H1 (cell line): ENCODE measurements at regions not wholly inside any gene's neighbourhood (a gene's known extent, or its start where the extent isn't known, plus 50 kb on each side); places are given as distances from the start of the nearest gene placed in this dataset.
A peak's percentile ranks its signal among the peaks of the same experiment; 100 is the strongest.

Experiments
- CTCF ChIA-PET: fragments of 300-600 bp; sonication (Branson Sonifier 250); formaldehyde crosslinking; loops from one replicate; lab custom pipeline; 2021; ENCODE audit not compliant: partially characterized antibody; lab: Charles Lee
- POLR2A ChIA-PET: fragments of 300-600 bp; sonication (Branson Sonifier 250); formaldehyde crosslinking; loops from one replicate; lab custom pipeline; 2021; ENCODE audit warnings: inconsistent platforms; ENCODE audit not compliant: partially characterized antibody; lab: Charles Lee
- DNase-seq, 2 experiments: peaks; one replicate each; pipeline versions ENCODE4 v3.0.0 to v3.0.0-alpha.2; 2010 to 2022; ENCODE audit warnings: low spot score in 2 of 2, low read depth in 1 of 2, mixed read lengths in 1 of 2
- FAIRE-seq: peaks from 2 replicates; lab custom pipeline; 2011; peaks lifted over from hg19 to GRCh38; lab: Jason Lieb, UNC
- H2AFZ ChIP-seq: 2 replicates; pipeline ENCODE4 v1.8.1; 2012; ENCODE audit warnings: low read length, inconsistent platforms
- H2AK5ac ChIP-seq: 2 replicates; pipeline ENCODE4 v1.6.1; 2013; ENCODE audit warnings: low read depth, low read length
- H2BK120ac ChIP-seq: replicated peaks from 2 replicates; pipeline ENCODE3; 2013; ENCODE audit warnings: low read depth, low read length, inconsistent platforms
- H2BK12ac ChIP-seq: 2 replicates; pipeline ENCODE4 v1.6.1; 2013; ENCODE audit warnings: low read depth, low read length
- H2BK15ac ChIP-seq: 2 replicates; pipeline ENCODE4 v1.6.1; 2013; ENCODE audit warnings: low read length
- H2BK20ac ChIP-seq: 2 replicates; pipeline ENCODE4 v1.6.1; 2013; ENCODE audit warnings: low read length
- H2BK5ac ChIP-seq: 2 replicates; pipeline ENCODE4 v1.6.1; 2013; ENCODE audit warnings: low read depth, low read length
- H3K14ac ChIP-seq: 2 replicates; pipeline ENCODE4 v1.6.1; 2013; ENCODE audit warnings: inconsistent platforms; ENCODE audit not compliant: insufficient read length
- H3K18ac ChIP-seq: 2 replicates; pipeline ENCODE4 v1.6.1; 2013; ENCODE audit warnings: low read length; ENCODE audit errors: extremely low read depth
- H3K23ac ChIP-seq: 2 replicates; pipeline ENCODE4 v1.6.1; 2013; ENCODE audit warnings: inconsistent platforms; ENCODE audit not compliant: insufficient read length
- H3K23me2 ChIP-seq: 2 replicates; pipeline ENCODE4 v1.6.1; 2013; ENCODE audit warnings: low read depth, low read length
- H3K27ac ChIP-seq: 2 replicates; pipeline ENCODE4 v1.6.1; 2011; ENCODE audit warnings: low read depth, low read length, inconsistent platforms
- H3K27me3 ChIP-seq, 4 experiments: replicated peaks in 1 of 4; 1 replicate in 1 of 4; 2 replicates in 3 of 4; pipeline versions ENCODE4 v1.6.1 to v1.8.1; 2011 to 2013; ENCODE audit warnings: low read length in 3 of 4, mild to moderate bottlenecking in 3 of 4, inconsistent platforms in 2 of 4, mixed read lengths in 2 of 4, moderate library complexity in 1 of 4; ENCODE audit not compliant: control insufficient read depth in 3 of 4, insufficient read depth in 3 of 4; ENCODE audit errors: extremely low read depth in 1 of 4
- H3K36me3 ChIP-seq, 4 experiments: 2 replicates each; pipeline versions ENCODE4 v1.6.1 to v1.8.1; 2011 to 2013; ENCODE audit warnings: mild to moderate bottlenecking in 4 of 4, low read length in 3 of 4, moderate library complexity in 2 of 4, control low read depth in 1 of 4, inconsistent platforms in 1 of 4; ENCODE audit not compliant: insufficient read depth in 4 of 4, control insufficient read depth in 2 of 4
- H3K4ac ChIP-seq: replicated peaks from 2 replicates; pipeline ENCODE3; 2013; ENCODE audit warnings: low read length, low read depth, mixed read lengths, inconsistent platforms; ENCODE audit not compliant: insufficient read length
- H3K4me1 ChIP-seq, 4 experiments: replicated peaks in 1 of 4; 1 replicate in 1 of 4; 2 replicates in 3 of 4; pipeline versions ENCODE4 v1.6.1 to v1.8.1; 2011 to 2013; ENCODE audit warnings: low read length in 3 of 4, inconsistent platforms in 2 of 4, mixed read lengths in 1 of 4; ENCODE audit not compliant: insufficient read depth in 4 of 4, control insufficient read depth in 3 of 4
- H3K4me2 ChIP-seq, 2 experiments: 2 replicates each; pipeline versions ENCODE4 v1.6.1 to v1.8.1; 2011 to 2013; ENCODE audit warnings: low read depth in 2 of 2, low read length in 2 of 2, control low read depth in 1 of 2, inconsistent platforms in 1 of 2, mild to moderate bottlenecking in 1 of 2; ENCODE audit not compliant: insufficient read depth in 1 of 2
- H3K4me3 ChIP-seq, 4 experiments: fragments of 200-600, 300-600 bp in 1 of 4; sonication (generic), shearing (Covaris generic), sonication (Bioruptor Twin) in 1 of 4; 2 replicates each; pipeline versions ENCODE4 v1.5.1 to v1.8.1; 2011 to 2016; ENCODE audit warnings: low read length in 4 of 4, low read depth in 3 of 4, control low read depth in 2 of 4, inconsistent platforms in 2 of 4, mild to moderate bottlenecking in 2 of 4, mixed read lengths in 1 of 4, moderate library complexity in 1 of 4; ENCODE audit not compliant: insufficient read depth in 2 of 4; ENCODE audit errors: extremely low read depth in 1 of 4
- H3K56ac ChIP-seq: replicated peaks from 2 replicates; pipeline ENCODE3; 2013; ENCODE audit warnings: low read depth, mild to moderate bottlenecking, mixed read lengths, low read length, inconsistent platforms; ENCODE audit not compliant: insufficient read length
- H3K79me1 ChIP-seq: 2 replicates; pipeline ENCODE4 v1.6.1; 2013; ENCODE audit warnings: low read depth, low read length, control low read depth
- H3K79me2 ChIP-seq, 2 experiments: 2 replicates each; pipeline versions ENCODE4 v1.6.1 to v1.8.1; 2012 to 2013; ENCODE audit warnings: low read length in 2 of 2, mild to moderate bottlenecking in 2 of 2, inconsistent platforms in 1 of 2; ENCODE audit not compliant: insufficient read depth in 2 of 2, control insufficient read depth in 1 of 2
- H3K9ac ChIP-seq, 4 experiments: replicated peaks in 1 of 4; 1 replicate in 1 of 4; 2 replicates in 3 of 4; pipeline versions ENCODE4 v1.6.1 to v1.8.1; 2011 to 2013; ENCODE audit warnings: low read depth in 3 of 4, low read length in 3 of 4, control low read depth in 2 of 4, mild to moderate bottlenecking in 2 of 4, moderate library complexity in 2 of 4, inconsistent platforms in 1 of 4; ENCODE audit errors: extremely low read depth in 1 of 4
- H3K9me3 ChIP-seq, 2 experiments: 2 replicates each; pipeline versions ENCODE4 v1.6.1 to v1.8.1; 2012 to 2013; ENCODE audit warnings: mild to moderate bottlenecking in 2 of 2, moderate library complexity in 2 of 2, control low read depth in 1 of 2, inconsistent platforms in 1 of 2, low read depth in 1 of 2, low read length in 1 of 2, mixed read lengths in 1 of 2; ENCODE audit not compliant: insufficient read depth in 2 of 2
- H4K20me1 ChIP-seq, 2 experiments: replicated peaks in 1 of 2; 2 replicates each; pipeline versions ENCODE3 to v1.8.1; 2011 to 2013; ENCODE audit warnings: inconsistent platforms in 2 of 2, low read length in 2 of 2, mild to moderate bottlenecking in 1 of 2; ENCODE audit not compliant: insufficient read depth in 2 of 2, control insufficient read depth in 1 of 2
- H4K5ac ChIP-seq: 2 replicates; pipeline ENCODE4 v1.6.1; 2013; ENCODE audit warnings: low read length, low read depth, mixed read lengths, inconsistent platforms; ENCODE audit not compliant: insufficient read length
- H4K8ac ChIP-seq: 2 replicates; pipeline ENCODE4 v1.8.0; 2013; ENCODE audit warnings: mild to moderate bottlenecking, moderate library complexity, low read length, inconsistent platforms; ENCODE audit not compliant: insufficient read depth; ENCODE audit errors: extremely low read depth
- H4K91ac ChIP-seq: replicated peaks from 2 replicates; pipeline ENCODE3; 2013; ENCODE audit warnings: low read length, mixed read lengths, inconsistent platforms; ENCODE audit not compliant: insufficient read length
- BRCA1 ChIP-seq: IDR thresholded peaks from 2 replicates; pipeline ENCODE4 v1.6.1; 2012; ENCODE audit warnings: low read depth, low read length, improper control_type of control experiment
- CTCF ChIP-seq, 3 experiments: IDR thresholded peaks; 1 replicate in 2 of 3; 2 replicates in 1 of 3; pipeline versions ENCODE4 v1.5.1 to v1.6.1; 2011; ENCODE audit warnings: low read length in 3 of 3, mild to moderate bottlenecking in 3 of 3, inconsistent platforms in 2 of 3, low read depth in 1 of 3, moderate library complexity in 1 of 3; ENCODE audit not compliant: insufficient read depth in 1 of 3; ENCODE audit errors: control extremely low read depth in 1 of 3
- FOSL1 ChIP-seq: IDR thresholded peaks from 2 replicates; pipeline ENCODE4 v1.6.1; 2011; ENCODE audit warnings: mild to moderate bottlenecking, low read depth, low read length, moderate library complexity; ENCODE audit not compliant: insufficient read depth
- HDAC6 ChIP-seq: IDR thresholded peaks from one replicate; pipeline ENCODE4 v1.7.1; 2012; ENCODE audit warnings: low read depth, mild to moderate bottlenecking, inconsistent platforms, low read length, moderate library complexity
- JUND ChIP-seq: IDR thresholded peaks from 2 replicates; pipeline ENCODE4 v1.6.1; 2011; ENCODE audit warnings: mild to moderate bottlenecking, improper control_type of control experiment, low read length
- PHF8 ChIP-seq: fragments of 200-600 bp; sonication (generic); conservative IDR thresholded peaks from 2 replicates; pipeline ENCODE4 v1.7.1; 2012; ENCODE audit warnings: low read depth, mild to moderate bottlenecking, inconsistent platforms, low read length, moderate library complexity
- RXRA ChIP-seq: IDR thresholded peaks from 2 replicates; pipeline ENCODE4 v1.6.1; 2011; ENCODE audit warnings: low read depth, mild to moderate bottlenecking, low read length, moderate library complexity; ENCODE audit not compliant: insufficient read depth
- SP1 ChIP-seq: IDR thresholded peaks from 2 replicates; pipeline ENCODE4 v1.6.1; 2011; ENCODE audit warnings: low read depth, low read length
- SRF ChIP-seq: IDR thresholded peaks from 2 replicates; pipeline ENCODE4 v1.6.1; 2011; ENCODE audit warnings: mild to moderate bottlenecking, low read depth, low read length, moderate library complexity
- TCF12 ChIP-seq: IDR thresholded peaks from 2 replicates; pipeline ENCODE4 v1.6.1; 2011; ENCODE audit warnings: low read depth, mild to moderate bottlenecking, low read length
- TEAD4 ChIP-seq: IDR thresholded peaks from 2 replicates; pipeline ENCODE4 v1.6.1; 2012; ENCODE audit warnings: low read depth, low read length, inconsistent platforms, mixed read lengths
- WGBS, 2 experiments: shearing (Covaris generic) in 1 of 2; methylation state at CpG; one replicate each; pipeline versions ENCODE4 v1.1.6 to v1.1.7; 2013 to 2015; ENCODE audit warnings: low lambda C conversion rate in 2 of 2, mixed read lengths in 2 of 2, inconsistent platforms in 1 of 2, low coverage in 1 of 2, missing lambda C conversion rate in 1 of 2; ENCODE audit not compliant: insufficient replicate concordance in 2 of 2, insufficient coverage in 1 of 2, insufficient read length in 1 of 2; ENCODE audit errors: extremely low coverage in 1 of 2, missing lambda C conversion rate in 1 of 2; 5-methylcytosine and 5-hydroxymethylcytosine counted together

GRCh38 chr10:118405928-118406327, 63.8 kb upstream of the FAM204A start:
- no peak overlapping the region for H3K18ac ChIP-seq
- ChIA-PET POLR2A (no interaction called here), CTCF (interaction anchor here (0.7 to 1.1 kb wide), 2 partner anchors 25 to 54 kb away, joined by 3 read pairs; no protein-coding TSS in a partner anchor)
- WGBS, 2 experiments = 93% methylated on average over 3 of the region's 3 CpGs; no CpG with 5 or more reads in 1 of the 2 experiments
- FAIRE-seq = no peak
- no peak for TF ChIP-seq SP1
- TF ChIP-seq TEAD4 = no peak
- TF ChIP-seq PHF8 = no peak
- TF ChIP-seq TCF12 = no peak
- no peak for TF ChIP-seq JUND
- no peak for TF ChIP-seq CTCF (IDR thresholded peaks at IDR 0.05; ENCODE audit: control extremely low read depth in 1 of 3, insufficient read depth in 1 of 3, low read depth in 1 of 3, low read length in 3 of 3)
- no peak for TF ChIP-seq BRCA1
- TF ChIP-seq HDAC6 = no peak
- TF ChIP-seq SRF = no peak
- TF ChIP-seq FOSL1 = no peak
- TF ChIP-seq RXRA = no peak
- H2BK120ac ChIP-seq = no peak overlapping the region
- H3K79me2 ChIP-seq = no peaks in the 10 kb centered on the region
- H4K5ac ChIP-seq = no peak overlapping the region
- H2AFZ ChIP-seq = peak overlapping the region; percentile 49; the same call in 1 of the 2 replicates
- no peak overlapping the region for H4K91ac ChIP-seq
- H2BK20ac ChIP-seq = no peak overlapping the region
- no peaks in the 10 kb centered on the region for H3K23me2 ChIP-seq
- H4K8ac ChIP-seq = no peak overlapping the region
- H2BK5ac ChIP-seq = no peak overlapping the region
- H2BK15ac ChIP-seq = no peak overlapping the region
- no peak overlapping the region for H3K4ac ChIP-seq
- H3K23ac ChIP-seq = no peak overlapping the region
- H3K4me2 ChIP-seq = no peak overlapping the region
- no peak overlapping the region for H3K14ac ChIP-seq
- H3K79me1 ChIP-seq = no peaks in the 10 kb centered on the region
- no peak overlapping the region for H2BK12ac ChIP-seq
- no peak for DNase-seq
- H3K27me3 ChIP-seq = no peaks in the 10 kb centered on the region; a peak in 1 of 7 replicates
- no peaks in the 10 kb centered on the region for H3K36me3 ChIP-seq
- H3K9me3 ChIP-seq = no peaks in the 10 kb centered on the region; a peak in 1 of 4 replicates
- H3K56ac ChIP-seq = no peak overlapping the region
- no peaks in the 10 kb centered on the region for H4K20me1 ChIP-seq
- H3K27ac ChIP-seq = no peak overlapping the region
- no peak overlapping the region for H3K4me3 ChIP-seq
- H3K9ac ChIP-seq = no peak overlapping the region
- H3K4me1 ChIP-seq = peaks cover 3 to 11% (median 7%) of the 10 kb centered on the region in 4 experiments
- H2AK5ac ChIP-seq = no peak overlapping the region
